D721Med (cell line): ENCODE measurements at regions not wholly inside any gene's neighbourhood (a gene's known extent, or its start where the extent isn't known, plus 50 kb on each side); places are given as distances from the start of the nearest gene placed in this dataset.
"Not testable (repeated sequence)": the region's sequence is repeated elsewhere in the genome, so short reads cannot be mapped to it uniquely, and the experiment has no call there.

Source experiments
- DNase-seq: peaks from one replicate; pipeline ENCODE4 v3.0.0; 2011; ENCODE audit warnings: low spot score; ENCODE audit not compliant: insufficient read length
- FAIRE-seq: peaks from 2 replicates; lab custom pipeline; 2011; peaks lifted over from hg19 to GRCh38; lab: Jason Lieb, UNC
- CTCF ChIP-seq: IDR thresholded peaks from 2 replicates; pipeline ENCODE4 v1.5.1; 2012; ENCODE audit warnings: mild to moderate bottlenecking, control low read depth; ENCODE audit not compliant: insufficient read depth; ENCODE audit errors: missing control alignments

GRCh38 chr2:7167801-7168411, 250.7 kb downstream of the RNF144A start:
- TF ChIP-seq CTCF: no peak
- DNase-seq: no peak
- no peak for FAIRE-seq

GRCh38 chr2:7169593-7169992, 252.4 kb downstream of the RNF144A start:
- no peak for TF ChIP-seq CTCF
- FAIRE-seq: no peak
- no peak for DNase-seq

GRCh38 chr2:7178996-7179395, 261.8 kb downstream of the RNF144A start:
- not testable (repeated sequence) for FAIRE-seq

GRCh38 chr2:7180638-7181370, 263.6 kb downstream of the RNF144A start:
- DNase-seq (no peak), FAIRE-seq (no peak)
- TF ChIP-seq CTCF: no peak

More at GRCh38 chr2:7178996-7179395, 261.8 kb downstream of the RNF144A start:
- not testable (repeated sequence) for DNase-seq

- no peak for TF ChIP-seq CTCF
- no peak for DNase-seq
Measured at GRCh38 chr2:7182525-7182924, 265.3 kb downstream of the RNF144A start.

GRCh38 chr2:7189106-7189505, 271.9 kb downstream of the RNF144A start:
- DNase-seq: no peak
- FAIRE-seq: no peak
- no peak for TF ChIP-seq CTCF

More at GRCh38 chr2:7182525-7182924, 265.3 kb downstream of the RNF144A start:
- no peak for FAIRE-seq

GRCh38 chr2:7190587-7191324, 273.5 kb downstream of the RNF144A start:
- FAIRE-seq (no peak), DNase-seq (no peak)
- no peak for TF ChIP-seq CTCF
